Right atrium auricular region (tissue), 2 donors: ENCODE measurements at regions not wholly inside any gene's neighbourhood (a gene's known extent, or its start where the extent isn't known, plus 50 kb on each side); places are given as distances from the start of the nearest gene placed in this dataset.
"Not testable (repeated sequence)": the region's sequence is repeated elsewhere in the genome, so short reads cannot be mapped to it uniquely, and the experiment has no call there.

Experiments used
- DNase-seq: peaks from one replicate; pipeline ENCODE4 v3.0.0-alpha.2; 2019; ENCODE audit warnings: low spot score
- H3K27ac ChIP-seq, 2 donors: fragments of 200-600 bp; sonication (generic); 1 replicate in 1 of 2; 2 replicates in 1 of 2; pipeline ENCODE4 v1.5.1; 2016 to 2019
- H3K27me3 ChIP-seq, 2 donors: fragments of 200-600 bp; sonication (generic); one replicate each; pipeline versions ENCODE4 v1.5.1 to v1.6.0; 2017 to 2019
- H3K36me3 ChIP-seq: fragments of 200-600 bp; sonication (generic); one replicate; pipeline ENCODE4 v1.5.1; 2016
- H3K4me1 ChIP-seq, 2 donors: fragments of 200-600 bp; sonication (generic); one replicate each; pipeline versions ENCODE4 v1.5.1 to v1.6.0; 2017 to 2019
- H3K4me3 ChIP-seq, 2 donors: fragments of 200-600 bp; sonication (generic); 1 replicate in 1 of 2; 2 replicates in 1 of 2; pipeline ENCODE4 v1.5.1; 2017 to 2019; ENCODE audit warnings: mild to moderate bottlenecking in 1 of 2, moderate library complexity in 1 of 2
- H3K9me3 ChIP-seq, 2 donors: fragments of 200-600 bp; sonication (generic); one replicate each; pipeline ENCODE4 v1.5.1; 2019
- TF ChIP-seq, protein P1 (sequence below), 2 donors: fragments of 200-600 bp; sonication (generic); IDR thresholded peaks; one replicate each; pipeline ENCODE4 v1.5.1; 2019; ENCODE audit warnings: antibody characterized with exemption in 2 of 2

DNA sequence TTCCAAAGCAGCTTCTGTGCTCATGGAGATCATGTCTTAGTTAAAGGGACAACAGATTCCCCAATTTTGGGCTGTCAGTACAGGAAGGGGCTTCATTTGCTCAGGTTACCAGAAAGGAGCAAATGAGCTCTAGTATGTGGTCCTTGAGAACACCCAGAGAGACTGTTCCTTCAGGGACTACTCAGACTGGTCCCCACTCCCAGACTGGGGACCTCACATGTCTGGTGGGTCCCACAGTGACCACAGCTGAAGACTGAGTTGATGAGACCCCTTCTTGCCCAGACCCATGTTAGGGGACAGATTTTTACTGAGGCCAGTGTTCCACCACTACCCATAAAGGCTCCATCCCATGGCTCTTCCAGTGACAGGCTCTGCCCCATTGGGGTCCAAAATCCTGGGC, 1695.2 kb downstream of the TP53TG3F start:
- no peaks in the 10 kb centered on the region for H3K4me1 ChIP-seq
- H3K27me3 ChIP-seq, result no peaks in the 10 kb centered on the region
- no peak overlapping the region for H3K4me3 ChIP-seq
- DNase-seq, result no peak
- no peak overlapping the region for H3K27ac ChIP-seq
- H3K9me3 ChIP-seq, result peaks cover 0 to 21% of the 10 kb centered on the region in 2 donors
- no peaks in the 10 kb centered on the region for H3K36me3 ChIP-seq
- TF ChIP-seq, protein P1, sequence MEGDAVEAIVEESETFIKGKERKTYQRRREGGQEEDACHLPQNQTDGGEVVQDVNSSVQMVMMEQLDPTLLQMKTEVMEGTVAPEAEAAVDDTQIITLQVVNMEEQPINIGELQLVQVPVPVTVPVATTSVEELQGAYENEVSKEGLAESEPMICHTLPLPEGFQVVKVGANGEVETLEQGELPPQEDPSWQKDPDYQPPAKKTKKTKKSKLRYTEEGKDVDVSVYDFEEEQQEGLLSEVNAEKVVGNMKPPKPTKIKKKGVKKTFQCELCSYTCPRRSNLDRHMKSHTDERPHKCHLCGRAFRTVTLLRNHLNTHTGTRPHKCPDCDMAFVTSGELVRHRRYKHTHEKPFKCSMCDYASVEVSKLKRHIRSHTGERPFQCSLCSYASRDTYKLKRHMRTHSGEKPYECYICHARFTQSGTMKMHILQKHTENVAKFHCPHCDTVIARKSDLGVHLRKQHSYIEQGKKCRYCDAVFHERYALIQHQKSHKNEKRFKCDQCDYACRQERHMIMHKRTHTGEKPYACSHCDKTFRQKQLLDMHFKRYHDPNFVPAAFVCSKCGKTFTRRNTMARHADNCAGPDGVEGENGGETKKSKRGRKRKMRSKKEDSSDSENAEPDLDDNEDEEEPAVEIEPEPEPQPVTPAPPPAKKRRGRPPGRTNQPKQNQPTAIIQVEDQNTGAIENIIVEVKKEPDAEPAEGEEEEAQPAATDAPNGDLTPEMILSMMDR (IDR thresholded peaks at IDR 0.05), result no peak

DNA sequence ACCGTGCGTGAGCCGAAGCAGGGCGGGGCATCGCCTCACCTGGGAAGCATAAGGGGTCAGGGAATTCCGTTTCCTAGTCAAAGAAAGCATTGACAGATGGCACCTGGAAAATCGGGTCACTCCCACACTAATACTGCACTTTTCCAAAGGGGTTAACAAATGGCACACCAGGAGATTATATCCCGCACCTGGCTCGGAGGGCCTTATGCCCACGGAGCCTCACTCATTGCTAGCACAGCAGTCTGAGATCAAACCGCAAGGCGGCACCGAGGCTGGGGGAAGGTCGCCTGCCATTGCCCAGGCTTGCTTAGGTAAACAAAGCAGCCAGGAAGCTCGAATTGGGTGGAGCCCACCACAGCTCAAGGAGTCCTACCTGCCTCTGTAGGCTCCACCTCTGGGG, 1698.1 kb downstream of the TP53TG3F start:
- H3K27ac ChIP-seq, H3K4me3 ChIP-seq, DNase-seq, H3K4me1 ChIP-seq, H3K36me3 ChIP-seq, H3K27me3 ChIP-seq: not testable (repeated sequence)
- peaks cover 0 to 21% of the 10 kb centered on the region in 2 donors for H3K9me3 ChIP-seq

DNA sequence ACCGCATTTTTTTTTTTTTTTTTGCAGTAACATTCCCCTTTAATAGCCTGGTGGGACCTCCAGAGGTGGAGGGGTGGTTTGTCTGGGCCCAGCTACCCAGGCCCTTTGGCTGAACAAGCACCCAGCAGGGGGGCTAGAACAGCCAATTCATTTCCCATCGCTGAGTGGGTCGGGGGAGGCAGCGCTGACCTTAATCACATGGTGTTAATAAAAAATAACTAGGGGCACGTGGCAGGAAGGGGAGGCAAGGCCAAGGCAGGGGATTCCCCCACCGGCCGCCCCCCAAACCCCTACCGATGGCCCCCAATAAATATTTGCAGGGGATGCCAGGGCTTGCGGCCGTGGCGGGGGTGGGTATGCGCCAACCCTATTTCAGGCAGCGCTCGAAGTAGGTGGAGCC, 1709.9 kb downstream of the TP53TG3F start:
- not testable (repeated sequence) for DNase-seq, H3K27ac ChIP-seq, H3K4me1 ChIP-seq, H3K36me3 ChIP-seq, H3K4me3 ChIP-seq, H3K9me3 ChIP-seq, H3K27me3 ChIP-seq

DNA sequence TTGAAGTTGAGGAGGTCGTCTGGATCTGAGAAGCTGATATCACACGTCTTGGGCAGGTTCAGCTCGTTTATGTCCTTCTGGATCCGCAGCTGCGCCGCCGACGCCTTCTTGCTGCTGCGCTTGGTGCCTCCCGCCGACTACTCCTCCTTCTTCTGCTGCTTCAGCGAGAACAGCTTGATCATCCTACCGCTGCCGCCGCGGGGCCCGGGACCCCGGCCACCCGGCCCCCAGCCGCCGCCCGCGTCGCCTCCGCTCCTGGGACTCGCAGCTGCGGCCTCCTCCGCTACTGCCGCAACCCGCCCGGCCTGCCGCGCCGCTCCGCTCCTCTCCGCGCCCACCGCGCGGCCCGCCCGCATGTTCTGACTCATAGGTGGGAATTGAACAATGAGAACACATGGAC, 1710.6 kb downstream of the TP53TG3F start:
- H3K36me3 ChIP-seq, H3K9me3 ChIP-seq, H3K4me3 ChIP-seq, H3K4me1 ChIP-seq, H3K27me3 ChIP-seq, DNase-seq, H3K27ac ChIP-seq: not testable (repeated sequence)

DNA sequence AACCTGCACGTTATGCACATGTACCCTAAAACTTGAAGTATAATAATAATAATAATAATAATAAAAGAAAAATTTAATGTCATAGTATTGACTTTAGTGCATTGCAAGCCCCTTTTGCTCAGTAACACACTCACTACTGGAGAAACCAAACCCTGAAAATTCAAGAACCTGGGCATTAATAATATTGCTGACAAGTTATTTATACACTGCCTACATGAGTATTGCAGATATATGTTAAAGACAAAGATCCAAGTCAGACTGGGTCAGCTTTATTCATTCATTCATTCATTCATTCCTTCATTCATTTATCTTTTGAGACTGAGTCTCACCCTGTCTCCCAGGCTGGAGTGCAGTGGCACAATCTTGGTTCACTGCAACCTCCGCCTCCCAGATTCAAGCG, 1711.2 kb downstream of the TP53TG3F start:
- Histone ChIP-seq H3K4me1 (no peaks in the 10 kb centered on the region), H3K27me3 (no peaks in the 10 kb centered on the region), H3K27ac (no peak overlapping the region), H3K36me3 (no peaks in the 10 kb centered on the region), H3K9me3 (peaks cover 0 to 4% of the 10 kb centered on the region in 2 donors), H3K4me3 (no peak overlapping the region)
- TF ChIP-seq, protein P1 (IDR thresholded peaks at IDR 0.05), result no peak
- DNase-seq, result no peak

DNA sequence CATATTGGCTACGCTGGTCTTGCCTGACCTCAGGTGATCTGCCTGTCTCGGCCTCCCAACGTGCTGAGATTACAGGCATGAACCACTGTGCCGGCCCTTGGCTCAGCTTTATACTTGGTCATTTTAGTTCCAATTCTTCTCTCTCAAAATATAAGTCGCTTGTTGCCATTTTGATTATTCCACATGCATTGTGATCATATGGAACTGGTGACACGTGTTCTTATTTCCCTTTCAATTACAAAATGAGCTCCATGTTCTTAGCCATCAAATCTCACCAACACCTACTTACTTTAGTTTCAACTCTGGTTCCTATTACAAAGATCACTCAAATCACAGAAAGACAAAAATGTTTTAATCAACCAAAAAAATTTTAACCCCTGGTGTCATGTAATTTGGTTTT, 1711.7 kb downstream of the TP53TG3F start:
- Histone ChIP-seq H3K36me3 (no peaks in the 10 kb centered on the region), H3K4me3 (no peak overlapping the region), H3K9me3 (peaks cover 0 to 4% of the 10 kb centered on the region in 2 donors), H3K4me1 (no peaks in the 10 kb centered on the region), H3K27ac (no peak overlapping the region), H3K27me3 (no peaks in the 10 kb centered on the region)
- DNase-seq, result no peak
- TF ChIP-seq, protein P1 (IDR thresholded peaks at IDR 0.05), result no peak

DNA sequence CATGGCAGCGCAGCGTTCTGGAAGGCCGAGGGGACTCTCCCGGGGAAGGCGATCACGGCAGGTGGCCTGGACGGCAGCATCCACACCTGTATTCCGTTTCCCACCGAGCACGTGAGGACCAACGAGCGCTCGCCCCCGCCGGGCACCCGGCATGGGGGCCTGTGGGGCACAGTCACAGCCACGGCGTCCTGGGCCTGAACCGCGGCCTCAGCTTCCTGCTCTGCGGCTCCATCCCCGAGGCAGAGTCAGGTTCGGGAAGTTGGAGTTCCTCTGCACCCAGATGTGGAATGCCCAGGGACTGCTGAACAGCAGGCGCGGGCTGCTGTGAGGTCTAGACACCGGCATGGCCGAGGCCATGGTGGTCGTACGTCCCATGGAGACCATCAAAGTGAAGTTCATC, 1713.9 kb downstream of the TP53TG3F start:
- H3K36me3 ChIP-seq, result no peaks in the 10 kb centered on the region
- H3K9me3 ChIP-seq, result peaks cover 0 to 3% of the 10 kb centered on the region in 2 donors
- no peak overlapping the region for H3K27ac ChIP-seq
- TF ChIP-seq, protein P1 (IDR thresholded peaks at IDR 0.05), result no peak
- no peaks in the 10 kb centered on the region for H3K27me3 ChIP-seq
- DNase-seq, result no peak
- no peak overlapping the region for H3K4me3 ChIP-seq
- H3K4me1 ChIP-seq, result no peaks in the 10 kb centered on the region
